Thyroid gland (tissue), 4 donors: ENCODE measurements at regions not wholly inside any gene's neighbourhood (a gene's known extent, or its start where the extent isn't known, plus 50 kb on each side); places are given as distances from the start of the nearest gene placed in this dataset.

Source experiments
- DNase-seq, 2 donors: peaks; one replicate each; pipeline ENCODE4 v3.0.0-alpha.2; 2019
- H3K27ac ChIP-seq, 3 donors: fragments of 200-600 bp; sonication (generic); 1 replicate in 2 of 3; 2 replicates in 1 of 3; pipeline ENCODE4 v1.5.1; 2016 to 2019; ENCODE audit warnings: mild to moderate bottlenecking in 1 of 3, moderate library complexity in 1 of 3
- H3K27me3 ChIP-seq: fragments of 200-600 bp; sonication (generic); one replicate; pipeline ENCODE4 v1.5.1; 2019
- H3K36me3 ChIP-seq, 2 donors: fragments of 200-600 bp; sonication (generic); one replicate each; pipeline ENCODE4 v1.5.1; 2016 to 2019
- H3K4me1 ChIP-seq, 2 donors: fragments of 200-600 bp; sonication (generic); one replicate each; pipeline ENCODE4 v1.5.1; 2017 to 2019
- H3K4me3 ChIP-seq, 3 donors: fragments of 200-600 bp; sonication (generic); replicated peaks in 1 of 3; 1 replicate in 2 of 3; 2 replicates in 1 of 3; pipeline ENCODE4 v1.5.1; 2016; ENCODE audit warnings: mild to moderate bottlenecking in 1 of 3
- H3K9me3 ChIP-seq: fragments of 200-600 bp; sonication (generic); one replicate; pipeline ENCODE4 v1.5.1; 2017
- POLR2A ChIP-seq, 2 donors: fragments of 450-650 bp; IDR thresholded peaks; one replicate each; pipeline ENCODE4 v1.6.1; 2017; ENCODE audit warnings: antibody characterized with exemption in 2 of 2, mild to moderate bottlenecking in 2 of 2, moderate library complexity in 1 of 2
- WGBS, 2 donors: methylation state at CpG; one replicate each; pipeline ENCODE4 v1.1.5; 2017; 5-methylcytosine and 5-hydroxymethylcytosine counted together
- intact Hi-C: fragments of 100-400 bp; cut with DNase I; formaldehyde crosslinking; loops from one replicate; pipeline ENCODE4 v1.15.1; 2023
- TF ChIP-seq, protein P1 (sequence below), 6 experiments: fragments of 200-600 bp in 3 of 6; fragments of 450-650 bp in 3 of 6; sonication (generic) in 3 of 6; IDR thresholded peaks; one replicate each; pipeline ENCODE4 v1.5.1; 2016 to 2019; ENCODE audit warnings: antibody characterized with exemption in 6 of 6, mild to moderate bottlenecking in 2 of 6, inconsistent platforms in 1 of 6, moderate library complexity in 1 of 6

DNA sequence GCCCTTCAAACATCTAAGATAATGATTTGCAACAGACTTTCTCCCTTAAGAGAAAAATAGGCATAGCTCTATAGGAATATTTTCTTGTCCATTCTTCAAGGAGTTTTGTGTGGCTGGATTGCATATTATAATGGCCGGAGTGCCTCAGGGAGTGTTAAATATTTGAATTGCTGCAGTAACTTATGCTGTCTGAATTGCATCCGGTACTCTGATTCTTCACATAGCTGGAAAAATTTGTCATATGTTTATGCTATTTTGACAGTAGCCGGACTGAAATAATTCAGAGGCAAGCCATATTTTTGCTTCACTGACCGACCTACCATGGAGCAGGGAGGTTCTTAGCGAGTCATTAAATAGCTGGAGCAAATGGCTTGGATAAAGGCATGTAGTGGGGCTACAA, 621.0 kb downstream of the ACTL7B start:
- Histone ChIP-seq H3K27ac (no peak overlapping the region), H3K9me3 (no peaks in the 10 kb centered on the region), H3K27me3 (no peaks in the 10 kb centered on the region), H3K4me3 (no peak overlapping the region), H3K4me1 (no peaks in the 10 kb centered on the region), H3K36me3 (no peaks in the 10 kb centered on the region)
- intact Hi-C loops: no loop called here
- DNase-seq: no peak
- no peak for TF ChIP-seq POLR2A (IDR thresholded peaks at IDR 0.05)
- TF ChIP-seq, protein P1, sequence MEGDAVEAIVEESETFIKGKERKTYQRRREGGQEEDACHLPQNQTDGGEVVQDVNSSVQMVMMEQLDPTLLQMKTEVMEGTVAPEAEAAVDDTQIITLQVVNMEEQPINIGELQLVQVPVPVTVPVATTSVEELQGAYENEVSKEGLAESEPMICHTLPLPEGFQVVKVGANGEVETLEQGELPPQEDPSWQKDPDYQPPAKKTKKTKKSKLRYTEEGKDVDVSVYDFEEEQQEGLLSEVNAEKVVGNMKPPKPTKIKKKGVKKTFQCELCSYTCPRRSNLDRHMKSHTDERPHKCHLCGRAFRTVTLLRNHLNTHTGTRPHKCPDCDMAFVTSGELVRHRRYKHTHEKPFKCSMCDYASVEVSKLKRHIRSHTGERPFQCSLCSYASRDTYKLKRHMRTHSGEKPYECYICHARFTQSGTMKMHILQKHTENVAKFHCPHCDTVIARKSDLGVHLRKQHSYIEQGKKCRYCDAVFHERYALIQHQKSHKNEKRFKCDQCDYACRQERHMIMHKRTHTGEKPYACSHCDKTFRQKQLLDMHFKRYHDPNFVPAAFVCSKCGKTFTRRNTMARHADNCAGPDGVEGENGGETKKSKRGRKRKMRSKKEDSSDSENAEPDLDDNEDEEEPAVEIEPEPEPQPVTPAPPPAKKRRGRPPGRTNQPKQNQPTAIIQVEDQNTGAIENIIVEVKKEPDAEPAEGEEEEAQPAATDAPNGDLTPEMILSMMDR (IDR thresholded peaks at IDR 0.05): no peak
- WGBS, 2 donors: 83 to 85% methylated on average over 5 of the region's 5 CpGs

DNA sequence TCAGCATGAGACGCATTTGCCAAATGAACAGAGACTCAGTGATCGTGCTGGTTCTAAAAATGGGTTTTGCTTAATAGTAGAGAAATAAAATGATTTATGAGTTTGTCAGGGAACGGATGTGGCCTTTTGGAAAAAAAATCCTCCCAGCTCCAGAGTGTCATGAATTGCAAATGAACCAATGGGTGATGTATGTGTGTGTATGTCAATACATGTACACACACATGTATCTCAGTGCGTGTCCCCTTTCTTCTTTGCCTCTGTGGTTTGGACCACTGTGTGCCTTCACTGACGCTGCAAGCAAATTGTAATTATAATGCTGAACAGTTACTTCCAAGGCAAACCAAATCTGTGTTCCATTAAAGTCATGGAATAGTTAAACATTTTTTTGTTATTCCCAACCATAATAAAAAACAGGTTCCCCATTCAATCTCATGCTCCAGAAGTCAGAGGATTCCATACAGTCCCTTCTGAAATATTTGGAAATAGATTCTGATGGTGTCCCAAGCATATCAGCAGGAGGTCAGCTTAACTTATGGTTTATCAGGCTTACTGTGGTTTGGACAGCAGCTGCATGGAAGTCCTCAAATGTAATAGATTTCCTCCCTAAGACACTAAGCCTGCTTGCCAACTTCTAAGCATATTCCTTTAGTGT, 630.5 kb downstream of the ACTL7B start:
- no peak overlapping the region for H3K27ac ChIP-seq
- no peak for DNase-seq
- no peak overlapping the region for H3K4me3 ChIP-seq
- WGBS, 2 donors: 81 to 85% methylated on average over 5 of the region's 5 CpGs
- H3K27me3 ChIP-seq: no peaks in the 10 kb centered on the region
- no peaks in the 10 kb centered on the region for H3K36me3 ChIP-seq
- intact Hi-C loops: no loop called here
- H3K9me3 ChIP-seq: no peaks in the 10 kb centered on the region
- no peaks in the 10 kb centered on the region for H3K4me1 ChIP-seq
- no peak for TF ChIP-seq POLR2A (IDR thresholded peaks at IDR 0.05)
- TF ChIP-seq, protein P1 (IDR thresholded peaks at IDR 0.05): no peak

DNA sequence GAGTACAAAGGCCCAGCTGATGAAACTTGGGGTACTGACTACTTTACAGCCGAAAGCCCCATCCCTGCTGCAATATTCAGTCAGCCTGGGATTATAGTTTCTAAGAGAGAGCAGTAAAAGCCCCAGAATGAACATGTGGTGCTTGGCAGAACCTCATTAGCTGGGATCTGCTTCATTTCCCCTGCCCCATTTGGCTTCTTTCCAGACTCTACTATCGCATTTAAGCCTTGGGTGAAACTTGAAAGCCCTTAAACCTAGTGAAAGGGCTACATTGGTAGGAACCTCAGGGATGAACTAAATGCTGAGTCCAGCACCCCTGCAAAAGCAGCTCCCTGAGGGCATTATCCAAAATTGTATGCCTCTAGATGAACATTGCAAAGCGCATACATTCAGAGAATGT, 631.1 kb downstream of the ACTL7B start:
- DNase-seq: no peak

DNA sequence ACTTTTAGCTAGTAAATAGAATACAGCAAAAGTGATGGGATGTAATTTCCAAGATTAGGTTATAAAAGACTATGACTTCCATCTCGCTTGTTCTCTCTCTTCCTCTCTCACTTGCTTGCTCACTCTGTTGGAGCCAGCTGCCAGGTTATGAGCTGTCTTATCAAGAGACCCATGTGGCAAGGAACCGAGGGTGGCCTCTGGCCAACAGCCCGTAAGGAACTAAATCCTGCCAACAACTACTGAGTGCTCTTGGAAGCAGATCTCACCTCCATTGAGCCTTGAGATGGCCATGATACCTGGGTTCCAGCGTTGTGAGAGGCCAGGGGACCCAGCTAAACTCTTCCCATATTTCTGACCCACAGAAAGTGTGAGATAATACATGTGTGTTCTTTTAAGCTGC, 636.1 kb downstream of the ACTL7B start:
- H3K36me3 ChIP-seq: no peaks in the 10 kb centered on the region
- no peaks in the 10 kb centered on the region for H3K4me1 ChIP-seq
- no peak for TF ChIP-seq POLR2A (IDR thresholded peaks at IDR 0.05)
- TF ChIP-seq, protein P1 (IDR thresholded peaks at IDR 0.05): no peak
- intact Hi-C loops: no loop called here
- H3K27me3 ChIP-seq: no peaks in the 10 kb centered on the region
- H3K4me3 ChIP-seq: no peak overlapping the region
- H3K9me3 ChIP-seq: no peaks in the 10 kb centered on the region
- DNase-seq: no peak
- H3K27ac ChIP-seq: no peak overlapping the region
- WGBS, 2 donors: 66 to 83% methylated on average over 4 of the region's 4 CpGs

More for the DNA sequence above, 631.1 kb downstream of the ACTL7B start:
- TF ChIP-seq, protein P1 (IDR thresholded peaks at IDR 0.05): no peak
- TF ChIP-seq POLR2A (IDR thresholded peaks at IDR 0.05): no peak
- no peak overlapping the region for H3K4me3 ChIP-seq
- no peaks in the 10 kb centered on the region for H3K36me3 ChIP-seq
- no peaks in the 10 kb centered on the region for H3K27me3 ChIP-seq
- no peaks in the 10 kb centered on the region for H3K9me3 ChIP-seq
- WGBS, 2 donors: 63 to 66% methylated on average over 3 of the region's 3 CpGs
- H3K27ac ChIP-seq: no peak overlapping the region
- no peaks in the 10 kb centered on the region for H3K4me1 ChIP-seq
- intact Hi-C loops: no loop called here

DNA sequence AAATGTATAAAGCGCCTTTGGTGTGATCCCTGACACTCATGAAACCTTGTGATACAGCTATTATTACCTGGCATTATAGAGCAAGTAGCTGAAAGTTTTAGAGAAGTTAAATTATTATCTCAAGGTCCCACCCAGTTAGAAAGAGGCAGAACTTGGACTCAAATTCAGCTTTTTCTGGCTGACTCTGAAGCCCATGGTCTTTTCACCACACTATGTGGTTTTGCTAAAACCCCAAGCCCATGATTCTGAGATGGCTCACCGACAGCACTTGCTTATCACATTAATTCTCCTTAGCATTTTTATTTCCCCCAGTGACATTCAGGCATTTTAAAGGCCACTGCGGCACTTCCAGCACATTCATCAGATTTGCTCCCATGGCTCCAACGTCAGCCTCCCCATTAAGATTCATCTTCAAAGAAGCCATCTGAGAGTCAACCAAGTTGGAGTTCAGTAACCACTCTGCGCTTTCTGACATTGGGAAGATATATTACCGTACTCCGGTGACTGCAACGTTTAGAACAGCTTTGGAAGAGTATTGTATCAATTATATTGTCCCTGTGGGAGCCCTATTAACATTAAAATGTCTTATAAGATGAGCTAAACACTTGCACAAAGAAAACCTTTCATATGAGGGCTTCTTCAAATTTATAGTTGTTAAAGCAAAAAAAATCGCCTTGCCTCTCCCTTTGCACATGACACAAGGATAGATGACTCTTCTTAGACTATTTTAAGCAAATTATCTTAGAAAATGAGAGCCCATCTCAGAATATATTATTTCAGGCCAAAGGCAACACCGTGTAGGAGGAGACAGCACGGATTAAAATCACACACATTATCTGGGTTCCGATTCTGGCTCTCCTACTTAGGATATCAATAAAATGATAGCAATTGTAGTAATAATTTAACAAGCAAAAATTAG, 638.1 kb downstream of the ACTL7B start:
- no peaks in the 10 kb centered on the region for H3K27me3 ChIP-seq
- intact Hi-C loops: no loop called here
- H3K9me3 ChIP-seq: no peaks in the 10 kb centered on the region
- H3K27ac ChIP-seq: no peak overlapping the region
- H3K4me3 ChIP-seq: no peak overlapping the region
- no peak for DNase-seq
- 68 to 74% methylated on average over 12 of the region's 12 CpGs for WGBS, 2 donors
- TF ChIP-seq POLR2A (IDR thresholded peaks at IDR 0.05): no peak
- TF ChIP-seq, protein P1 (IDR thresholded peaks at IDR 0.05): no peak
- no peaks in the 10 kb centered on the region for H3K4me1 ChIP-seq
- no peaks in the 10 kb centered on the region for H3K36me3 ChIP-seq
